HCT116 (cell line): ENCODE measurements at regions not wholly inside any gene's neighbourhood (a gene's known extent, or its start where the extent isn't known, plus 50 kb on each side); places are given as distances from the start of the nearest gene placed in this dataset.

ENCODE experiments used
- ATAC-seq: fragments of 200-7000 bp; cut with Tn5 transposase; 2 replicates; pipeline ENCODE4 v1.9.1; 2020; ENCODE audit warnings: mild to moderate bottlenecking, moderate library complexity
- BruUV-seq: library from RNA; stranded (reverse); fragments of 400-500 nt; replicated peaks from 2 replicates; lab custom pipeline; 2021; lab: Mats Ljungman, UMichigan
- CTCF ChIA-PET: fragments of 300-600 bp; sonication (Branson Sonifier 250); formaldehyde crosslinking; loops from one replicate; lab custom pipeline; 2021; ENCODE audit warnings: antibody characterized with exemption; lab: Charles Lee
- POLR2A ChIA-PET: fragments of 300-600, 350-600 bp; sonication (Branson Sonifier 250); formaldehyde crosslinking; loops from one replicate; lab custom pipeline; 2021; ENCODE audit warnings: antibody characterized with exemption; lab: Charles Lee
- RAD21 ChIA-PET, 2 experiments: fragments of 300-600 bp; sonication (Branson Sonifier 250); formaldehyde crosslinking; loops; one replicate each; lab custom pipeline; 2023; ENCODE audit warnings: low total read pairs in 2 of 2; ENCODE audit not compliant: uncharacterized antibody in 2 of 2, unreplicated experiment in 2 of 2, low non-redundant PET in 1 of 2; lab: Charles Lee
- DNase-seq: peaks from one replicate; pipeline ENCODE4 v3.0.0-alpha.2; 2010; ENCODE audit warnings: low read depth, low spot score
- H2AFZ ChIP-seq: fragments of 200-600 bp; shearing (Covaris generic), sonication (generic); 2 replicates; pipeline ENCODE4 v1.6.1; 2017; ENCODE audit warnings: low read depth, mixed run types, mixed read lengths, antibody characterized with exemption, low read length; ENCODE audit not compliant: poor library complexity, severe bottlenecking
- H3K27ac ChIP-seq: 2 replicates; pipeline ENCODE4 v1.5.1; 2012; ENCODE audit warnings: low read depth, low read length
- H3K27me3 ChIP-seq: fragments of 200-600 bp; sonication (generic); 2 replicates; pipeline ENCODE4 v1.6.1; 2016; ENCODE audit warnings: mixed run types, low read length, mixed read lengths; ENCODE audit not compliant: insufficient read depth
- H3K36me3 ChIP-seq, 2 experiments: fragments of 200-500 bp in 1 of 2; fragments of 200-600 bp in 1 of 2; sonication (Bioruptor generic) in 1 of 2; sonication (generic) in 1 of 2; 2 replicates each; pipeline versions ENCODE4 v1.5.1 to v1.6.1; 2014 to 2016; ENCODE audit warnings: low read length in 2 of 2, inconsistent platforms in 1 of 2, mixed read lengths in 1 of 2, mixed run types in 1 of 2; ENCODE audit not compliant: insufficient read depth in 2 of 2, control insufficient read depth in 1 of 2
- H3K4me1 ChIP-seq, 2 experiments: fragments of 200-600 bp in 1 of 2; sonication (generic) in 1 of 2; 2 replicates each; pipeline versions ENCODE4 v1.5.1 to v1.6.1; 2012 to 2017; ENCODE audit warnings: low read length in 2 of 2, inconsistent platforms in 1 of 2, mild to moderate bottlenecking in 1 of 2, mixed read lengths in 1 of 2, mixed run types in 1 of 2, moderate library complexity in 1 of 2; ENCODE audit not compliant: insufficient read depth in 2 of 2, control insufficient read depth in 1 of 2
- H3K4me2 ChIP-seq: fragments of 200-600 bp; sonication (generic); 2 replicates; pipeline ENCODE4 v1.6.1; 2017; ENCODE audit warnings: mixed run types, low read length, mixed read lengths
- H3K4me3 ChIP-seq, 2 experiments: fragments of 200-600 bp in 1 of 2; sonication (generic) in 1 of 2; replicated peaks in 1 of 2; 2 replicates each; pipeline ENCODE4 v1.5.1; 2011 to 2016; ENCODE audit warnings: low read length in 2 of 2, control low read depth in 1 of 2, low read depth in 1 of 2, mild to moderate bottlenecking in 1 of 2, mixed read lengths in 1 of 2, mixed run types in 1 of 2
- H3K79me2 ChIP-seq: fragments of 200-600 bp; sonication (generic); 2 replicates; pipeline ENCODE4 v1.6.1; 2017; ENCODE audit warnings: mild to moderate bottlenecking, mixed run types, low read length, moderate library complexity, mixed read lengths; ENCODE audit not compliant: insufficient read depth
- H3K9ac ChIP-seq: fragments of 200-600 bp; sonication (generic); 2 replicates; pipeline ENCODE4 v1.6.1; 2016; ENCODE audit warnings: low read length, mixed read lengths
- H3K9me2 ChIP-seq: fragments of 200-600 bp; sonication (generic), shearing (Covaris generic); 2 replicates; pipeline ENCODE4 v1.6.1; 2017; ENCODE audit warnings: mixed run types, mild to moderate bottlenecking, moderate library complexity; ENCODE audit not compliant: insufficient read depth
- H3K9me3 ChIP-seq, 2 experiments: fragments of 200-500 bp in 1 of 2; fragments of 200-600 bp in 1 of 2; sonication (Bioruptor generic) in 1 of 2; sonication (generic) in 1 of 2; 2 replicates each; pipeline ENCODE4 v1.6.1; 2014 to 2017; ENCODE audit warnings: low read length in 2 of 2, mixed read lengths in 2 of 2, inconsistent platforms in 1 of 2, low read depth in 1 of 2, mild to moderate bottlenecking in 1 of 2, mixed run types in 1 of 2, moderate library complexity in 1 of 2; ENCODE audit not compliant: control insufficient read depth in 1 of 2, insufficient read depth in 1 of 2
- H4K20me1 ChIP-seq: fragments of 200-600 bp; sonication (generic), shearing (Covaris generic); 2 replicates; pipeline ENCODE4 v1.6.1; 2017; ENCODE audit warnings: mixed run types, mild to moderate bottlenecking, moderate library complexity; ENCODE audit not compliant: insufficient read depth
- CBX3 ChIP-seq: IDR thresholded peaks from 2 replicates; pipeline ENCODE4 v1.6.1; 2012; ENCODE audit warnings: low read depth
- CEBPB ChIP-seq: IDR thresholded peaks from 2 replicates; pipeline ENCODE4 v1.6.1; 2012; ENCODE audit warnings: low read depth
- CTCF ChIP-seq, 3 experiments: fragments of 200-600 bp in 1 of 3; sonication (generic) in 1 of 3; IDR thresholded peaks in 2 of 3; conservative IDR thresholded peaks in 1 of 3; 2 replicates each; pipeline ENCODE4 v1.5.1; 2012 to 2017; ENCODE audit warnings: low read depth in 2 of 3, low read length in 2 of 3, antibody characterized with exemption in 1 of 3, borderline replicate concordance in 1 of 3, control low read depth in 1 of 3, mild to moderate bottlenecking in 1 of 3, mixed read lengths in 1 of 3, mixed run types in 1 of 3, moderate library complexity in 1 of 3; ENCODE audit not compliant: insufficient read depth in 1 of 3
- EGR1 ChIP-seq: IDR thresholded peaks from 2 replicates; pipeline ENCODE4 v1.6.1; 2012; ENCODE audit warnings: low read depth
- ELF1 ChIP-seq: IDR thresholded peaks from 2 replicates; pipeline ENCODE4 v1.6.1; 2012; ENCODE audit warnings: low read depth, borderline replicate concordance
- EZH2 ChIP-seq: fragments of 200-600 bp; sonication (generic); IDR thresholded peaks from 2 replicates; pipeline ENCODE4 v1.6.1; 2017; ENCODE audit warnings: antibody characterized with exemption, mixed run types
- FOSL1 ChIP-seq: IDR thresholded peaks from 2 replicates; pipeline ENCODE4 v1.6.1; 2012; ENCODE audit warnings: low read depth
- JUND ChIP-seq: IDR thresholded peaks from 2 replicates; pipeline ENCODE4 v1.6.1; 2012
- MAX ChIP-seq: IDR thresholded peaks from 2 replicates; pipeline ENCODE4 v1.6.1; 2012
- POLR2AphosphoS5 ChIP-seq: IDR thresholded peaks from 2 replicates; pipeline ENCODE4 v1.6.1; 2011; ENCODE audit warnings: mild to moderate bottlenecking, low read depth, low read length, moderate library complexity
- RAD21 ChIP-seq: IDR thresholded peaks from 2 replicates; pipeline ENCODE4 v1.6.1; 2012; ENCODE audit warnings: low read depth, mild to moderate bottlenecking
- SP1 ChIP-seq: IDR thresholded peaks from 2 replicates; pipeline ENCODE4 v1.6.1; 2012; ENCODE audit warnings: low read depth
- SRF ChIP-seq: IDR thresholded peaks from 2 replicates; pipeline ENCODE4 v1.6.1; 2012; ENCODE audit warnings: low read depth
- YY1 ChIP-seq: IDR thresholded peaks from 2 replicates; pipeline ENCODE4 v1.6.1; 2011; ENCODE audit warnings: low read length, low read depth, moderate library complexity, mild to moderate bottlenecking; ENCODE audit not compliant: insufficient replicate concordance; ENCODE audit errors: extremely low read depth
- ZBTB33 ChIP-seq: IDR thresholded peaks from 2 replicates; pipeline ENCODE4 v1.6.1; 2011; ENCODE audit warnings: mild to moderate bottlenecking, low read length, moderate library complexity; ENCODE audit not compliant: insufficient replicate concordance; ENCODE audit errors: extremely low read depth
- ZNF274 ChIP-seq: fragments of 200-500 bp; sonication (Bioruptor generic); IDR thresholded peaks from 2 replicates; pipeline ENCODE4 v1.6.1; 2014; ENCODE audit warnings: mild to moderate bottlenecking, low read depth, low read length, inconsistent platforms
- intact Hi-C: fragments of 100-400 bp; cut with micrococcal nuclease; formaldehyde crosslinking; loops from 2 replicates; pipeline ENCODE4 v1.10.0; 2022

GRCh38 chr2:225164401-225165050 is 122.3 kb upstream of the DOCK10 start:
- ChIA-PET RAD21 (no interaction called here), POLR2A (no interaction called here), CTCF (no interaction called here)
- H3K27me3 ChIP-seq = no peaks in the 10 kb centered on the region
- H3K9me2 ChIP-seq = no peaks in the 10 kb centered on the region
- no peak overlapping the region for H3K4me2 ChIP-seq
- DNase-seq = no peak
- no peak for ATAC-seq
- H3K9me3 ChIP-seq = no peaks in the 10 kb centered on the region
- TF ChIP-seq ELF1 (no peak), JUND (no peak), EZH2 (no peak), CEBPB (no peak)
- BruUV-seq = no TSS peak
- no peaks in the 10 kb centered on the region for H3K4me1 ChIP-seq
- no peaks in the 10 kb centered on the region for H3K36me3 ChIP-seq
- intact Hi-C loops = no loop called here
- H3K27ac ChIP-seq = no peak overlapping the region
- no peaks in the 10 kb centered on the region for H3K79me2 ChIP-seq
- H3K9ac ChIP-seq = no peak overlapping the region
- H3K4me3 ChIP-seq = no peak overlapping the region
- no peaks in the 10 kb centered on the region for H4K20me1 ChIP-seq
- no peak overlapping the region for H2AFZ ChIP-seq

GRCh38 chr2:225158360-225158759 is 116.1 kb upstream of the DOCK10 start:
- POLR2A ChIA-PET = interaction anchor here (0.6 kb wide), 1 partner anchor 360 kb away, joined by 3 read pairs; no protein-coding TSS in a partner anchor
- no peak for TF ChIP-seq ZNF274
- TF ChIP-seq EGR1 = no peak
- no peak for TF ChIP-seq CBX3
- TF ChIP-seq POLR2AphosphoS5 = no peak
- no peak for TF ChIP-seq SP1
- no peak for TF ChIP-seq ZBTB33
- no peak for TF ChIP-seq FOSL1
- no peak for TF ChIP-seq SRF
- no peak for TF ChIP-seq MAX
- TF ChIP-seq ELF1 = no peak
- TF ChIP-seq EZH2 = no peak
- TF ChIP-seq CTCF (IDR thresholded peaks at IDR 0.05 in 2 of 3, conservative IDR thresholded peaks at IDR 0.05 in 1 of 3; ENCODE audit: borderline replicate concordance in 1 of 3, insufficient read depth in 1 of 3, low read depth in 2 of 3, low read length in 2 of 3) = no peak
- no peak for TF ChIP-seq JUND
- TF ChIP-seq YY1 = no peak
- TF ChIP-seq RAD21 = no peak

More at GRCh38 chr2:225158360-225158759, 116.1 kb upstream of the DOCK10 start:
- no peak for ATAC-seq
- Histone ChIP-seq H3K4me1 (no peaks in the 10 kb centered on the region), H3K9me2 (no peaks in the 10 kb centered on the region; the same call in 1 of the 2 replicates), H3K79me2 (no peaks in the 10 kb centered on the region), H2AFZ (no peak overlapping the region), H3K27ac (no peak overlapping the region), H4K20me1 (no peaks in the 10 kb centered on the region), H3K4me3 (no peak overlapping the region), H3K9me3 (no peaks in the 10 kb centered on the region), H3K9ac (no peak overlapping the region), H3K36me3 (no peaks in the 10 kb centered on the region), H3K4me2 (no peak overlapping the region), H3K27me3 (no peaks in the 10 kb centered on the region)
- no TSS peak for BruUV-seq
- ChIA-PET CTCF (no interaction called here), RAD21 (no interaction called here)
- DNase-seq = no peak
- intact Hi-C loops = no loop called here
